GM12865 (cell line): ENCODE measurements at regions not wholly inside any gene's neighbourhood (a gene's known extent, or its start where the extent isn't known, plus 50 kb on each side); places are given as distances from the start of the nearest gene placed in this dataset.

ENCODE experiments used
- DNase-seq: peaks from one replicate; pipeline ENCODE4 v3.0.0; 2010; ENCODE audit warnings: low read depth
- H3K4me3 ChIP-seq: 2 replicates; pipeline ENCODE4 v1.5.1; 2011; ENCODE audit warnings: mild to moderate bottlenecking, low read depth, low read length, control low read depth
- CTCF ChIP-seq: IDR thresholded peaks from 2 replicates; pipeline ENCODE4 v1.5.1; 2011; ENCODE audit warnings: low read length, control low read depth, low read depth, inconsistent platforms; ENCODE audit not compliant: insufficient read depth; ENCODE audit errors: missing control alignments

- TF ChIP-seq CTCF = no peak
- no peak for DNase-seq
- H3K4me3 ChIP-seq = no peak overlapping the region
Measured at GRCh38 chr18:65403534-65403933, 347.3 kb upstream of the CDH7 start.

GRCh38 chr18:65399091-65399490 lies 351.7 kb upstream of the CDH7 start:
- no peak for DNase-seq
- no peak for TF ChIP-seq CTCF
- no peak overlapping the region for H3K4me3 ChIP-seq

GRCh38 chr18:65398347-65399075 lies 352.3 kb upstream of the CDH7 start:
- no peak for TF ChIP-seq CTCF
- no peak for DNase-seq
- no peak overlapping the region for H3K4me3 ChIP-seq

GRCh38 chr18:65380986-65381385 lies 369.8 kb upstream of the CDH7 start:
- TF ChIP-seq CTCF = no peak
- no peak for DNase-seq
- H3K4me3 ChIP-seq = no peak overlapping the region

- H3K4me3 ChIP-seq = no peak overlapping the region
- TF ChIP-seq CTCF = no peak
- DNase-seq = no peak
Measured at GRCh38 chr18:65380571-65380970, 370.2 kb upstream of the CDH7 start.

- no peak overlapping the region for H3K4me3 ChIP-seq
- no peak for TF ChIP-seq CTCF
- DNase-seq = no peak
Measured at GRCh38 chr18:65372904-65373303, 377.9 kb upstream of the CDH7 start.
